Calu3 (cell line): ENCODE measurements at regions not wholly inside any gene's neighbourhood (a gene's known extent, or its start where the extent isn't known, plus 50 kb on each side); places are given as distances from the start of the nearest gene placed in this dataset.

Experiments
- BruUV-seq: library from RNA; stranded (reverse); fragments of 400-500 nt; replicated peaks from 2 replicates; lab custom pipeline; 2021; lab: Mats Ljungman, UMichigan
- CTCF ChIA-PET: fragments of 300-600 bp; sonication (Branson Sonifier 250); formaldehyde crosslinking; loops from one replicate; lab custom pipeline; 2022; ENCODE audit warnings: antibody characterized with exemption; lab: Charles Lee
- DNase-seq: peaks from one replicate; pipeline ENCODE4 v3.0.0; 2022
- H3K27ac Mint-ChIP-seq: one replicate; pipeline ENCODE4 v1.8.0; 2022; ENCODE audit warnings: mixed read lengths; ENCODE audit not compliant: unreplicated experiment
- H3K27me3 Mint-ChIP-seq: one replicate; pipeline ENCODE4 v1.8.0; 2022; ENCODE audit warnings: mixed read lengths; ENCODE audit not compliant: unreplicated experiment
- H3K36me3 Mint-ChIP-seq: one replicate; pipeline ENCODE4 v1.8.0; 2022; ENCODE audit warnings: mild to moderate bottlenecking, moderate library complexity, mixed read lengths; ENCODE audit not compliant: insufficient read depth, unreplicated experiment
- H3K4me1 Mint-ChIP-seq: one replicate; pipeline ENCODE4 v1.8.0; 2022; ENCODE audit warnings: mild to moderate bottlenecking, low read depth, mixed read lengths; ENCODE audit not compliant: unreplicated experiment
- H3K4me3 Mint-ChIP-seq: one replicate; pipeline ENCODE4 v1.8.0; 2022; ENCODE audit warnings: mild to moderate bottlenecking, low read depth, moderate library complexity, mixed read lengths; ENCODE audit not compliant: unreplicated experiment
- H3K9me3 Mint-ChIP-seq: one replicate; pipeline ENCODE4 v1.8.0; 2022; ENCODE audit warnings: low read depth, mixed read lengths; ENCODE audit not compliant: unreplicated experiment
- CTCF ChIP-seq: fragments of 200-600 bp; IDR thresholded peaks from one replicate; pipeline ENCODE4 v1.8.0; 2022; ENCODE audit warnings: antibody characterized with exemption; ENCODE audit not compliant: unreplicated experiment
- intact Hi-C: fragments of 100-400 bp; cut with micrococcal nuclease; formaldehyde crosslinking; loops from one replicate; pipeline ENCODE4 v1.10.0; 2022; ENCODE audit not compliant: unreplicated experiment

GRCh38 chr2:2562867-2563266 lies 231.8 kb upstream of the MYT1L start:
- Mint-ChIP-seq H3K9me3 (peaks cover 16% of the 10 kb centered on the region), H3K27ac (no peak overlapping the region), H3K4me1 (no peaks in the 10 kb centered on the region), H3K27me3 (no peaks in the 10 kb centered on the region), H3K36me3 (no peaks in the 10 kb centered on the region), H3K4me3 (no peak overlapping the region)
- BruUV-seq, result no TSS peak
- intact Hi-C loops, result no loop called here
- CTCF ChIA-PET, result no interaction called here
- TF ChIP-seq CTCF, result no peak
- DNase-seq, result no peak

- no peak for DNase-seq
- Mint-ChIP-seq H3K9me3 (peaks cover 20% of the 10 kb centered on the region), H3K4me1 (no peaks in the 10 kb centered on the region), H3K4me3 (no peak overlapping the region), H3K36me3 (no peaks in the 10 kb centered on the region), H3K27me3 (no peaks in the 10 kb centered on the region), H3K27ac (no peak overlapping the region)
- CTCF ChIA-PET, result no interaction called here
- intact Hi-C loops, result no loop called here
- no TSS peak for BruUV-seq
- no peak for TF ChIP-seq CTCF
Observed at GRCh38 chr2:2561346-2562095, 230.4 kb upstream of the MYT1L start.

GRCh38 chr2:2560374-2561015 lies 229.4 kb upstream of the MYT1L start:
- no peak overlapping the region for H3K4me3 Mint-ChIP-seq
- DNase-seq, result no peak
- TF ChIP-seq CTCF, result no peak
- no TSS peak for BruUV-seq
- H3K4me1 Mint-ChIP-seq, result no peaks in the 10 kb centered on the region
- no peak overlapping the region for H3K27ac Mint-ChIP-seq
- intact Hi-C loops, result no loop called here
- no peaks in the 10 kb centered on the region for H3K36me3 Mint-ChIP-seq
- CTCF ChIA-PET, result no interaction called here
- no peaks in the 10 kb centered on the region for H3K27me3 Mint-ChIP-seq
- peaks cover 23% of the 10 kb centered on the region for H3K9me3 Mint-ChIP-seq

- no peak overlapping the region for H3K4me3 Mint-ChIP-seq
- no TSS peak for BruUV-seq
- DNase-seq, result no peak
- H3K27me3 Mint-ChIP-seq, result no peaks in the 10 kb centered on the region
- CTCF ChIA-PET, result no interaction called here
- no peak overlapping the region for H3K27ac Mint-ChIP-seq
- peaks cover 21% of the 10 kb centered on the region for H3K9me3 Mint-ChIP-seq
- H3K36me3 Mint-ChIP-seq, result no peaks in the 10 kb centered on the region
- intact Hi-C loops, result no loop called here
- no peaks in the 10 kb centered on the region for H3K4me1 Mint-ChIP-seq
- no peak for TF ChIP-seq CTCF
Observed at GRCh38 chr2:2558476-2558875, 227.4 kb upstream of the MYT1L start.
